Left ventricle myocardium inferior (tissue), 1 donor: ENCODE measurements at regions not wholly inside any gene's neighbourhood (a gene's known extent, or its start where the extent isn't known, plus 50 kb on each side); places are given as distances from the start of the nearest gene placed in this dataset.

Experiments used
- DNase-seq: peaks from one replicate; pipeline ENCODE4 v3.0.0-alpha.2; 2020
- H3K27ac ChIP-seq: fragments of 200-600 bp; replicated peaks from 2 replicates; pipeline ENCODE4 v1.8.0; 2021
- H3K27me3 ChIP-seq: fragments of 200-600 bp; 2 replicates; pipeline ENCODE4 v1.8.0; 2021; ENCODE audit warnings: low read depth
- H3K36me3 ChIP-seq: fragments of 200-600 bp; 2 replicates; pipeline ENCODE4 v1.8.0; 2021
- H3K4me1 ChIP-seq: fragments of 200-600 bp; 2 replicates; pipeline ENCODE4 v1.8.0; 2021
- H3K4me3 ChIP-seq: fragments of 200-600 bp; 2 replicates; pipeline ENCODE4 v1.8.0; 2021; ENCODE audit warnings: mild to moderate bottlenecking, moderate library complexity
- H3K9me3 ChIP-seq: fragments of 200-600 bp; replicated peaks from 2 replicates; pipeline ENCODE4 v1.8.0; 2021
- intact Hi-C: fragments of 100-400 bp; cut with micrococcal nuclease; formaldehyde crosslinking; loops from one replicate; pipeline ENCODE4 v1.11.0; 2022
- TF ChIP-seq, protein P1 (sequence below): fragments of 200-600 bp; IDR thresholded peaks from 2 replicates; pipeline ENCODE4 v1.8.0; 2021; ENCODE audit warnings: antibody characterized with exemption, mild to moderate bottlenecking, borderline replicate concordance
- donor health status: DM: no; HTN: yes; CAD: no; lungs with severe emphysema.

DNA sequence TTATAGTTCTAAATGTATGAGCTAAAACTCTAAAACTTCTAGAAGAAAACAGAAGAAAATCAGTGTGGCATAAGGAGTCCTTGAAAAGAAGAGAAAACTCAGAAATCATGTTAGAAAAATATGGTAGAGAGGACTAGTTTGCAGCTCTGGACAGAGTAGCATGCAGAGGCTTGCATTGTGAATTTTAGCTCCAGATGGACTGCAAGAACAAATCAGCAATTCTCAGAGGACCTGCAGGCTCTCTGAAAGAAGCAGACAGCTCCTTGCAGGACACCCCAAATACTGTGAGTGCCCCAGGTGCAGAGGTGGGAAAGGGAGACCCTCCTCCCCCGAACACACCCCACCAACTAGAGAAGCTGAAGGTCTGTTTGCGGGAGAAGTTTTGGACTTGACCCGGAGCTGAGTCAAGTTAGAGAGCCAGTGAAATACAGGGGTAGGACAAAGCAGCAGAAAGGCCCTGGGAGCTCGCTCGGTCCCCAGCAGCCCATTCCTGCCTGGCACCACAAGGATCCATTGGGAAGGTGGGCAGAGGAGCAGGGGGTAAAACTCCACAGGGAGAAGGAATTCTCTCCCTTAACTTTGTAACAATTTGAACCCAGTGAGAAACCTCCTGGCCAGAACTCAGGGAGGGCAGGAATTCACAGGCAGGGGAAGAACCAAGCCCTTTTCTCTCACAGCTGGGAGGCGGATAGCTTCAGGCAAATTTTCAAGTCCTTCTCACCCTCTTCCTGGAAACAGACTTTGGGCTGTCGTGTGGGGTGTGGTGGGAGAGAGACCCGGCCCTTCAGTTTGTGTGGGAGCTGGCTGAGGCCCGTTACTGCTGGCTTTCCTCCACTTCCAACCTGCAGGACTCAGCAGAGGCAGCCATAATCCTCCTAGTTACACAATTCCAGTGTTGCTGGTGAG, 216.2 kb upstream of the SLC35G4 start:
- intact Hi-C loops: no loop called here
- H3K36me3 ChIP-seq: no peaks in the 10 kb centered on the region
- H3K4me1 ChIP-seq: peaks cover under 1% of the 10 kb centered on the region
- TF ChIP-seq, protein P1, sequence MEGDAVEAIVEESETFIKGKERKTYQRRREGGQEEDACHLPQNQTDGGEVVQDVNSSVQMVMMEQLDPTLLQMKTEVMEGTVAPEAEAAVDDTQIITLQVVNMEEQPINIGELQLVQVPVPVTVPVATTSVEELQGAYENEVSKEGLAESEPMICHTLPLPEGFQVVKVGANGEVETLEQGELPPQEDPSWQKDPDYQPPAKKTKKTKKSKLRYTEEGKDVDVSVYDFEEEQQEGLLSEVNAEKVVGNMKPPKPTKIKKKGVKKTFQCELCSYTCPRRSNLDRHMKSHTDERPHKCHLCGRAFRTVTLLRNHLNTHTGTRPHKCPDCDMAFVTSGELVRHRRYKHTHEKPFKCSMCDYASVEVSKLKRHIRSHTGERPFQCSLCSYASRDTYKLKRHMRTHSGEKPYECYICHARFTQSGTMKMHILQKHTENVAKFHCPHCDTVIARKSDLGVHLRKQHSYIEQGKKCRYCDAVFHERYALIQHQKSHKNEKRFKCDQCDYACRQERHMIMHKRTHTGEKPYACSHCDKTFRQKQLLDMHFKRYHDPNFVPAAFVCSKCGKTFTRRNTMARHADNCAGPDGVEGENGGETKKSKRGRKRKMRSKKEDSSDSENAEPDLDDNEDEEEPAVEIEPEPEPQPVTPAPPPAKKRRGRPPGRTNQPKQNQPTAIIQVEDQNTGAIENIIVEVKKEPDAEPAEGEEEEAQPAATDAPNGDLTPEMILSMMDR: no peak
- H3K27me3 ChIP-seq: no peaks in the 10 kb centered on the region
- no peak overlapping the region for H3K4me3 ChIP-seq
- H3K27ac ChIP-seq: peak overlapping the region; percentile 37
- peak; percentile 50 for DNase-seq
- no peaks in the 10 kb centered on the region for H3K9me3 ChIP-seq

- TF ChIP-seq, protein P1: no peak
- Histone ChIP-seq H3K36me3 (no peaks in the 10 kb centered on the region), H3K9me3 (no peaks in the 10 kb centered on the region), H3K27me3 (no peaks in the 10 kb centered on the region), H3K4me3 (no peak overlapping the region), H3K4me1 (peaks cover 4% of the 10 kb centered on the region), H3K27ac (no peak overlapping the region)
- no peak for DNase-seq
- intact Hi-C loops: no loop called here
These were observed 217.1 kb upstream of the SLC35G4 start for GRCh38 chr18:11392292-11392691.

- intact Hi-C loops: no loop called here
- H3K4me1 ChIP-seq: peaks cover 4% of the 10 kb centered on the region
- no peak overlapping the region for H3K4me3 ChIP-seq
- no peaks in the 10 kb centered on the region for H3K36me3 ChIP-seq
- no peak overlapping the region for H3K27ac ChIP-seq
- TF ChIP-seq, protein P1: no peak
- H3K27me3 ChIP-seq: no peaks in the 10 kb centered on the region
- no peak for DNase-seq
- no peaks in the 10 kb centered on the region for H3K9me3 ChIP-seq
These were observed 217.7 kb upstream of the SLC35G4 start for GRCh38 chr18:11391661-11392060.

- H3K27ac ChIP-seq: no peak overlapping the region
- no peaks in the 10 kb centered on the region for H3K9me3 ChIP-seq
- H3K27me3 ChIP-seq: no peaks in the 10 kb centered on the region
- intact Hi-C loops: no loop called here
- DNase-seq: no peak
- no peaks in the 10 kb centered on the region for H3K36me3 ChIP-seq
- H3K4me1 ChIP-seq: peaks cover 4% of the 10 kb centered on the region
- no peak overlapping the region for H3K4me3 ChIP-seq
- TF ChIP-seq, protein P1: no peak
These were observed 220.4 kb upstream of the SLC35G4 start for GRCh38 chr18:11388755-11389680.

DNA sequence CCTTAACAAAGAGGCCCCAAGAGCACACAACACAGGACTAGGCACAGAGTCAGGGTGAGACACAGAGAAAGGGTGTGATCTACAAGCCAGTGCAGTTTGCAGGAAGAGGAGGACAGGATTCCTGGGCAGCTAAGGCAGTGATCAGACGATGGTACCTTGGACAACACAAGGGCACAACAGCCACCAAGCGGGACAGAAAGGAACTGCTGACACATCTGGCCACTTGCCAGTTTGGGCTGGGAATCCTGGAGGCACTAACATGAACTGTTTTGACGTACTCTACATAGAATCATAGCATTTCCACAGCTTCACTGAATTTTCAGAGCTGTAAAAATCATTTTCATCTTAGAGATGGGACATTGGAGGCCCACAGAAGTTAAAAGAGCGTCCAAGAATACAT, 221.5 kb upstream of the SLC35G4 start:
- no peaks in the 10 kb centered on the region for H3K27me3 ChIP-seq
- intact Hi-C loops: no loop called here
- H3K4me3 ChIP-seq: no peak overlapping the region
- no peaks in the 10 kb centered on the region for H3K9me3 ChIP-seq
- no peaks in the 10 kb centered on the region for H3K36me3 ChIP-seq
- peak; percentile 63 for DNase-seq
- TF ChIP-seq, protein P1: peak; percentile 73
- H3K4me1 ChIP-seq: peaks cover 4% of the 10 kb centered on the region
- H3K27ac ChIP-seq: no peak overlapping the region
